Fibroblast of lung (primary cell): ENCODE measurements at regions not wholly inside any gene's neighbourhood (a gene's known extent, or its start where the extent isn't known, plus 50 kb on each side); places are given as distances from the start of the nearest gene placed in this dataset.

Source experiments
- EZH2 ChIP-seq: IDR thresholded peaks from 2 replicates; pipeline ENCODE4 v1.5.1; 2012; ENCODE audit warnings: low read length, control low read depth, mild to moderate bottlenecking; ENCODE audit errors: missing control alignments
- TF ChIP-seq, protein P1 (sequence below), 2 donors: IDR thresholded peaks in 1 of 2; conservative IDR thresholded peaks in 1 of 2; 1 replicate in 1 of 2; 2 replicates in 1 of 2; pipeline ENCODE4 v1.5.1; 2011 to 2012; ENCODE audit warnings: low read length in 2 of 2, control low read depth in 1 of 2, inconsistent platforms in 1 of 2, low read depth in 1 of 2, mild to moderate bottlenecking in 1 of 2

GRCh38 chr4:56183344-56183959, 203.8 kb downstream of the AASDH start:
- TF ChIP-seq, protein P1, sequence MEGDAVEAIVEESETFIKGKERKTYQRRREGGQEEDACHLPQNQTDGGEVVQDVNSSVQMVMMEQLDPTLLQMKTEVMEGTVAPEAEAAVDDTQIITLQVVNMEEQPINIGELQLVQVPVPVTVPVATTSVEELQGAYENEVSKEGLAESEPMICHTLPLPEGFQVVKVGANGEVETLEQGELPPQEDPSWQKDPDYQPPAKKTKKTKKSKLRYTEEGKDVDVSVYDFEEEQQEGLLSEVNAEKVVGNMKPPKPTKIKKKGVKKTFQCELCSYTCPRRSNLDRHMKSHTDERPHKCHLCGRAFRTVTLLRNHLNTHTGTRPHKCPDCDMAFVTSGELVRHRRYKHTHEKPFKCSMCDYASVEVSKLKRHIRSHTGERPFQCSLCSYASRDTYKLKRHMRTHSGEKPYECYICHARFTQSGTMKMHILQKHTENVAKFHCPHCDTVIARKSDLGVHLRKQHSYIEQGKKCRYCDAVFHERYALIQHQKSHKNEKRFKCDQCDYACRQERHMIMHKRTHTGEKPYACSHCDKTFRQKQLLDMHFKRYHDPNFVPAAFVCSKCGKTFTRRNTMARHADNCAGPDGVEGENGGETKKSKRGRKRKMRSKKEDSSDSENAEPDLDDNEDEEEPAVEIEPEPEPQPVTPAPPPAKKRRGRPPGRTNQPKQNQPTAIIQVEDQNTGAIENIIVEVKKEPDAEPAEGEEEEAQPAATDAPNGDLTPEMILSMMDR (conservative IDR thresholded peaks at IDR 0.05 in 1 of 2, IDR thresholded peaks at IDR 0.05 in 1 of 2; ENCODE audit: low read depth in 1 of 2, low read length in 2 of 2): no peak
- TF ChIP-seq EZH2: no peak
